MCF 10A (cell line): ENCODE measurements at regions not wholly inside any gene's neighbourhood (a gene's known extent, or its start where the extent isn't known, plus 50 kb on each side); places are given as distances from the start of the nearest gene placed in this dataset.

ENCODE experiments used
- BruUV-seq: library from RNA; stranded (reverse); fragments of 400-500 nt; replicated peaks from 2 replicates; lab custom pipeline; 2021; lab: Mats Ljungman, UMichigan
- CTCF ChIA-PET: fragments of 300-600 bp; sonication (Branson Sonifier 250); formaldehyde crosslinking; extraction: SDS; loops from one replicate; lab custom pipeline; 2021; ENCODE audit warnings: antibody characterized with exemption, inconsistent platforms; lab: Yijun Ruan, JAX
- POLR2A ChIA-PET: fragments of 300-600, 350-650 bp; sonication (Branson Sonifier 250); formaldehyde crosslinking; extraction: SDS; loops from one replicate; lab custom pipeline; 2020; ENCODE audit warnings: antibody characterized with exemption, inconsistent platforms; lab: Yijun Ruan, JAX
- DNase-seq: peaks from one replicate; pipeline ENCODE4 v3.0.0-alpha.2; 2018; ENCODE audit not compliant: unreplicated experiment
- H3K27ac Mint-ChIP-seq: one replicate; pipeline ENCODE4 v1.8.0; 2022; ENCODE audit warnings: mild to moderate bottlenecking, low read depth, mixed read lengths; ENCODE audit not compliant: unreplicated experiment
- H3K27me3 Mint-ChIP-seq: one replicate; pipeline ENCODE4 v1.8.0; 2022; ENCODE audit warnings: mixed read lengths; ENCODE audit not compliant: insufficient read depth, unreplicated experiment
- H3K36me3 Mint-ChIP-seq: one replicate; pipeline ENCODE4 v1.8.0; 2022; ENCODE audit warnings: mild to moderate bottlenecking, moderate library complexity, mixed read lengths; ENCODE audit not compliant: insufficient read depth, unreplicated experiment
- H3K4me1 Mint-ChIP-seq: one replicate; pipeline ENCODE4 v1.8.0; 2022; ENCODE audit warnings: mixed read lengths; ENCODE audit not compliant: insufficient read depth, unreplicated experiment
- H3K4me3 Mint-ChIP-seq: one replicate; pipeline ENCODE4 v1.8.0; 2022; ENCODE audit warnings: mild to moderate bottlenecking, moderate library complexity, mixed read lengths; ENCODE audit not compliant: unreplicated experiment
- H3K9me3 Mint-ChIP-seq: one replicate; pipeline ENCODE4 v1.8.0; 2022; ENCODE audit warnings: mixed read lengths; ENCODE audit not compliant: unreplicated experiment
- CTCF ChIP-seq: fragments of 200-600 bp; IDR thresholded peaks from one replicate; pipeline ENCODE4 v1.8.0; 2022; ENCODE audit warnings: antibody characterized with exemption, mild to moderate bottlenecking; ENCODE audit not compliant: unreplicated experiment
- intact Hi-C: fragments of 100-400 bp; cut with micrococcal nuclease; formaldehyde crosslinking; loops from 2 replicates; pipeline ENCODE4 v1.14.1; 2022

GRCh38 chr12:90401185-90401584 is 553.8 kb downstream of the CCER1 start:
- CTCF ChIA-PET, result interaction anchor here (0.5 kb wide), 1 partner anchor 11 kb away, joined by 3 read pairs; no protein-coding TSS in a partner anchor
- H3K9me3 Mint-ChIP-seq, result no peaks in the 10 kb centered on the region

GRCh38 chr12:90399357-90399756 is 555.6 kb downstream of the CCER1 start:
- CTCF ChIA-PET, result interaction anchor here (0.6 kb wide), 1 partner anchor 531 kb away, joined by 4 read pairs; no protein-coding TSS in a partner anchor
- POLR2A ChIA-PET, result interaction anchor here (0.6 kb wide), 1 partner anchor 135 kb away, joined by 3 read pairs; no protein-coding TSS in a partner anchor
- Mint-ChIP-seq H3K4me3 (no peak overlapping the region), H3K27me3 (no peaks in the 10 kb centered on the region), H3K9me3 (no peaks in the 10 kb centered on the region), H3K27ac (no peak overlapping the region), H3K36me3 (no peaks in the 10 kb centered on the region), H3K4me1 (no peaks in the 10 kb centered on the region)
- BruUV-seq, result no TSS peak
- DNase-seq, result no peak
- no peak for TF ChIP-seq CTCF
- intact Hi-C loops, result no loop called here

More at GRCh38 chr12:90401185-90401584, 553.8 kb downstream of the CCER1 start:
- no TSS peak for BruUV-seq
- POLR2A ChIA-PET, result no interaction called here
- Mint-ChIP-seq H3K27ac (no peak overlapping the region), H3K4me1 (no peaks in the 10 kb centered on the region), H3K4me3 (no peak overlapping the region), H3K27me3 (no peaks in the 10 kb centered on the region), H3K36me3 (no peaks in the 10 kb centered on the region)
- no peak for TF ChIP-seq CTCF
- no peak for DNase-seq
- intact Hi-C loops, result no loop called here

- DNase-seq, result no peak
- Mint-ChIP-seq H3K4me1 (no peaks in the 10 kb centered on the region), H3K9me3 (no peaks in the 10 kb centered on the region), H3K4me3 (no peak overlapping the region), H3K36me3 (no peaks in the 10 kb centered on the region), H3K27me3 (no peaks in the 10 kb centered on the region), H3K27ac (no peak overlapping the region)
- ChIA-PET CTCF (no interaction called here), POLR2A (no interaction called here)
- intact Hi-C loops, result no loop called here
- BruUV-seq, result no TSS peak
- no peak for TF ChIP-seq CTCF
Measured at GRCh38 chr12:90398285-90398836, 556.6 kb downstream of the CCER1 start.

DNA sequence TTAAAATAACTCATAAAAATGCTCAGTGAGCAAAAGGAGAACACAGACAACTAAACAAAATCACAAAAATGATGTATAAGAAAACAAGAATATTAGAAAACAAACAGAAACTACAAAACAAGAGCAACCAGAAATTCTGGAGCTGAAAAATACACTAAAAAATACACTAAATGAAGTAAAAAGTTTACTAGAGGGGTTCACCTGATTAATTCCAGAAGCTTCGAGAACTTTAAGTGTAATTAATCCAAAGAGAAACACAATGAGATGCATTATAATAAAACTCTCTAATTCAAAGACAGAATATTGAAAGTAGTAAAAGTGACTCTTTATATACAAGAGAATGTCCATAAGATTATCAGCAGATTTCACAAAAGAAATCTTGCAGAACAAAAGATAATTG is 558.4 kb downstream of the CCER1 start:
- BruUV-seq, result no TSS peak
- TF ChIP-seq CTCF, result no peak
- intact Hi-C loops, result no loop called here
- ChIA-PET POLR2A (no interaction called here), CTCF (interaction anchor here (0.6 kb wide), 1 partner anchor 1081 kb away, joined by 3 read pairs; no protein-coding TSS in a partner anchor)
- H3K4me1 Mint-ChIP-seq, result peaks cover 6% of the 10 kb centered on the region
- H3K27ac Mint-ChIP-seq, result no peak overlapping the region
- H3K27me3 Mint-ChIP-seq, result no peaks in the 10 kb centered on the region
- no peak for DNase-seq
- H3K4me3 Mint-ChIP-seq, result no peak overlapping the region
- no peaks in the 10 kb centered on the region for H3K36me3 Mint-ChIP-seq
- no peaks in the 10 kb centered on the region for H3K9me3 Mint-ChIP-seq
